ENCODE measurements at regions not wholly inside any gene's neighbourhood (a gene's known extent, or its start where the extent isn't known, plus 50 kb on each side); places are given as distances from the start of the nearest gene placed in this dataset.

- intact Hi-C loops (cut with DNase I) = no loop called here
- Histone ChIP-seq H3K4me1 (no peaks in the 10 kb centered on the region), H3K27ac (no peak overlapping the region), H3K36me3 (no peaks in the 10 kb centered on the region), H3K4me3 (no peak overlapping the region), H3K27me3 (no peaks in the 10 kb centered on the region), H3K9me3 (peaks cover 0 to 19% (median 3%) of the 10 kb centered on the region in 12 donors)
- ATAC-seq (no peak), DNase-seq (no peak)
- 85 to 89% (median 87%) methylated on average over 7 of the region's 7 CpGs for WGBS, 4 donors
- TF ChIP-seq POLR2A (IDR thresholded peaks at IDR 0.05) = no peak
- TF ChIP-seq CTCF (IDR thresholded peaks at IDR 0.05) = no peak
Measured at GRCh38 chr21:15367061-15367626, 302.3 kb upstream of the NRIP1 start.

- no peak overlapping the region for H3K27ac ChIP-seq
- intact Hi-C loops (cut with DNase I) = no loop called here
- WGBS, 4 donors = 86 to 90% (median 88%) methylated on average over 8 of the region's 8 CpGs
- DNase-seq (no peak), ATAC-seq (no peak)
- no peaks in the 10 kb centered on the region for H3K4me1 ChIP-seq
- H3K4me3 ChIP-seq = no peak overlapping the region
- peaks cover 0 to 7% (median 2%) of the 10 kb centered on the region in 12 donors for H3K9me3 ChIP-seq
- H3K27me3 ChIP-seq = no peaks in the 10 kb centered on the region
- TF ChIP-seq POLR2A (IDR thresholded peaks at IDR 0.05) (no peak), CTCF (IDR thresholded peaks at IDR 0.05) (no peak)
- H3K36me3 ChIP-seq = no peaks in the 10 kb centered on the region
Measured at GRCh38 chr21:15370462-15370975, 305.7 kb upstream of the NRIP1 start.

- H3K27ac ChIP-seq = no peak overlapping the region
- no peaks in the 10 kb centered on the region for H3K4me1 ChIP-seq
- TF ChIP-seq POLR2A (IDR thresholded peaks at IDR 0.05) = no peak
- no peak for TF ChIP-seq CTCF (IDR thresholded peaks at IDR 0.05)
- no peaks in the 10 kb centered on the region for H3K27me3 ChIP-seq
- no peak for DNase-seq
- H3K4me3 ChIP-seq = no peak overlapping the region
- no peaks in the 10 kb centered on the region for H3K36me3 ChIP-seq
- intact Hi-C loops (cut with DNase I) = no loop called here
- ATAC-seq = no peak
- peaks cover 0 to 8% (median 0%) of the 10 kb centered on the region in 12 donors for H3K9me3 ChIP-seq
- 70 to 82% (median 81%) methylated on average over 1 of the region's 1 CpG for WGBS, 4 donors
Measured at GRCh38 chr21:15373941-15374340, 309.1 kb upstream of the NRIP1 start.

GRCh38 chr21:15379776-15380175, 315.0 kb upstream of the NRIP1 start:
- ATAC-seq (no peak), DNase-seq (no peak)
- H3K4me3 ChIP-seq = no peak overlapping the region
- no peak for TF ChIP-seq CTCF (IDR thresholded peaks at IDR 0.05)
- TF ChIP-seq POLR2A (IDR thresholded peaks at IDR 0.05) = no peak
- intact Hi-C loops (cut with DNase I) = no loop called here
- H3K27ac ChIP-seq = no peak overlapping the region
- H3K36me3 ChIP-seq = no peaks in the 10 kb centered on the region
- H3K9me3 ChIP-seq = peaks cover 0 to 13% (median 0%) of the 10 kb centered on the region in 12 donors
- WGBS, 4 donors = 55 to 64% (median 61%) methylated on average over 3 of the region's 3 CpGs
- H3K4me1 ChIP-seq = no peaks in the 10 kb centered on the region
- H3K27me3 ChIP-seq = no peaks in the 10 kb centered on the region

All from heart left ventricle (tissue), 16 donors.